HG02759 (cell line): ENCODE measurements at regions not wholly inside any gene's neighbourhood (a gene's known extent, or its start where the extent isn't known, plus 50 kb on each side); places are given as distances from the start of the nearest gene placed in this dataset.
"Not testable (repeated sequence)": the region's sequence is repeated elsewhere in the genome, so short reads cannot be mapped to it uniquely, and the experiment has no call there.

Experiments
- ATAC-seq: cut with Tn5 transposase; IDR thresholded peaks from one replicate; pipeline ENCODE4 v1.9.1; 2021; ENCODE audit warnings: mild to moderate bottlenecking, moderate library complexity; ENCODE audit not compliant: unreplicated experiment

DNA sequence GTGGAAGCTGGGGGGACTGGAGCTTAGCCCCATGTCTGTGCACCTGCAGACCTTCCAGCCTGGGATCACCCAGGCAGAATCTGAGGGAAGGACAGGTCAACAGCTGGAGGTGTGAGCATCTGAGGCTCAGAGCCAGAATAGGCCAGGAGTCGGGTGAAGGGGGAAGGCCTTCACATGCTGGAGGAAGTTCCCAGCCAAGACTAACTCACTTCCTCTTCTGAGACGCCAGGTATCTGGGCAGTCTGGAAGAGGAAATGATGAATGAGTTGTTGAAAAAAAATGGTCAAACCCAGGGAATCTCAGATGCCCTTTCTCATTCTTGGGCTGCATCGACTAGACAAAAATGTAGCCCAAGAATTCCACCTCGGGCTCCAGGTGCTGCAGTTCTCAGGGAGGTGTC, 73.6 kb upstream of the TIAM2 start:
- peak; percentile 59 for ATAC-seq

DNA sequence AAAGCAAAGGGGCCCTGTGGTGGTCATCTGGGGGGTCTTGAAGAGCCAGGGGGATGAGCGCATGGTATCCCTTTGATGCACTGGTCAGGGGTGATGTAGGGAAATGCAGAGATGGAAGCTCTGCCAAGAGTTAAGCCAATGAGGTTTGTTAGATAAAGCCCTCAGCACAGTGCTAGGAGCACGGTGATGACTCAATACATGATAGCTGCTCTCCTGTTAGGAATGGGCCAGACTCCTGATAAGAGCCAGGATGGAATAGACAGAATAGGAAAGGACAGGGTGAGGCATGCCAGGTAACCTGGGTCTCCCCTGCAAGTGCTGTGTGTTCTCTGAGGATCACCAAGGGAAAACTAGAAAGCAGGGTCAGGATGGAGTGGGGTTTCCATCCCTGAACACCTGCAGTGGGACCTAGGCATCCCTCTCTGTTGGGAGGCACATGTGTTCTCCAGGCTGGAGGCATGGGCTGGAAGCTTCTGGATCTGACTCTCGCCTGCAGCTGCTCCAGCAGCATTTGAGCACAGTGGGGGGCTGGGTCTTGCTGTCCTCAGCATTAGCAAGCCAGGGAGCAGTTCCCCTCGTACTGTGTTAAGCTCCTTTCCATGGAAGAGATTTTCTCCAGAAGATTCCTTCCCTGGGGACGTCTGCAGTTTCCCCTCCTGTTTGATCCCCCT, 71.8 kb upstream of the TIAM2 start:
- ATAC-seq: no peak

DNA sequence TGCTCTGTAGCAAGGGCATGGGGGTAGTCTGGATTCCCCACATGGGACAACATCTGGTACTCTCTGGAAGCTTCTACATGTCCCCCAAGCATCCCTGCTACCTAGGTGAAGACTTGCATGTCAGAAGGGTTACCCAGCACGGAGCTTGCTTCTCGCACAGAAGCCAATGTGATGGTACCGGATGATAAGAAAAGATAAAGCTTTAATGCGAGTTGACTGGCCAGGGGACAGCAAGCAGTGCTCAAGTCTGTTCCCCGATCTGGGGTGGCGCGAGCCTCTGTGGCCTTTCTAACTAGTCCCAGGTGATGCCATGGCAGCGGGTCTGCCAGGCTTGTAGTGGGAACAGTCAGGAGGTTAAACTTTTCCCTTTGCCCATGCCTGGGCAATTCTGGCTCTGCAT, 70.0 kb upstream of the TIAM2 start:
- no peak for ATAC-seq

DNA sequence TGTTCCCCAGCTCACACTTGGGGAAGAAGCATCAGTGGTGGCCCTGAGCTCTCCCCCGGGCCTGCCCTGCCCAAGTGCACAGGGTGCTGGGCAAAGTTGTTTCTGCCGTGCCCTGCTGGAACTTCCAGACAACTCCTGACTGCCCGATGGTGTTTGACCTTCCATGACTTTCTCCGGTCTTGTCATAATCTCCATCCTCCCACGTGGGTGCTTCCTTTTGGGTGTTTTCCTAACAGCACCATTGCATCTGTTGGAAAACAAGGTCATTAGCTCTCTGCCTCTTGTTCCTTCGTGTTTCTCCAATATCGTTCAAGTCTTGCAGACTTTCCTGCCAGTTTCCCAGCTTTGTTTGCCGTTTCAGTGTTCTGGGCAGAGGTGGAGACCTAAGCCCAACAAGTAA, 68.7 kb upstream of the TIAM2 start:
- ATAC-seq: no peak

- peak; percentile 60 for ATAC-seq
Measured at GRCh38 chr6:154928325-154928922, 66.7 kb upstream of the TIAM2 start.

DNA sequence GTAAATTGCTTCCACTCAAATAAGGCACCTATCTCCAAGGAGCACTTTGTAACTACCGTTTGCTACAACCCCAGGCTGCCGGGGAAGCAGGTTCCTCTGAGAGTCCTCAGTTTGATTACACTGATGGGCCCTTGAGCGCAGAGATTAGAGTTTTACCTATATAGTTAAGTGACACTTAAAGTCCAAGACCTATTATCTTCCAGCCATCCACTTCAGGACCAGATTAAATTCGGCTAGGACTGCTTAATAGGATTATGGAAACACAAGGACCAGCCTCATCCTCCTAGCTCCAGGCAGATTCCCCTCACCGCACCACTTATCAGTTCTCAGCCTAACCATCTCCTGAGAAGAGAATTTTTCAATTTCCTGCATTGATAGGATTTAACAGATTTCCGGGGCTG, 64.7 kb upstream of the TIAM2 start:
- ATAC-seq: no peak

DNA sequence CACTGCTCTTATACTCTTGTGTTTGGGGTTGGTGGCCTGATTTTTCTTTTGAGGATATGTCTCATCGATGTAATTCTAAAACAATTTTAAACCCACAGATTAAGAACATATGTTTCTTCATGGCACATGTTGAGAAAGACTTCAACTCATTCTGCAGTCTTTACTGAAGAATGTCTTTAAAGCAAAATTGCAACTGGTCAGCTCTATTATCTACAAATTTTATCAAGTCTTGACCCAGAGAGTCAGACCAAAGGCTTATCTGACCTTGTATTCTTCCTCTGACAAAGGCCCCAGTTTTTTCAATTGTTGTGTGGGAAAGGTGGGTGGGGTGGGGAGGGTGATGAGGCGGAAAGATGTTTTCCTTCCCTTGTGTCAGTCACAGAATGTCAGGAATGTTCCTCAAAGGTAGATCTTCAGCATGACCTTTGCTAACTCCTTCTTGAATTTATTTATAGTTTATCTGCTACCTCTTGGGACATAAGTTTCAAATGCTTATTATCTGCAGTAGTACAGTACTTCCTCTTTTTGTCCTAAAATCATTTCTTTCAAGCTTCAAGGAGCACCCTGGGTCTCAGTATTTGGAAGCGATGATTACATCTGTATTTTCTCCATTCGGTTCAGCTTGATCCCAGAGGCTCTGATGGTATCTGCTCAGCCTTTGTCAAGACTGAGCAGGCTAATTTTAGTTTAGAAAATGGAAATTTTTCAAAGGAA, 63.2 kb upstream of the TIAM2 start:
- ATAC-seq: no peak

DNA sequence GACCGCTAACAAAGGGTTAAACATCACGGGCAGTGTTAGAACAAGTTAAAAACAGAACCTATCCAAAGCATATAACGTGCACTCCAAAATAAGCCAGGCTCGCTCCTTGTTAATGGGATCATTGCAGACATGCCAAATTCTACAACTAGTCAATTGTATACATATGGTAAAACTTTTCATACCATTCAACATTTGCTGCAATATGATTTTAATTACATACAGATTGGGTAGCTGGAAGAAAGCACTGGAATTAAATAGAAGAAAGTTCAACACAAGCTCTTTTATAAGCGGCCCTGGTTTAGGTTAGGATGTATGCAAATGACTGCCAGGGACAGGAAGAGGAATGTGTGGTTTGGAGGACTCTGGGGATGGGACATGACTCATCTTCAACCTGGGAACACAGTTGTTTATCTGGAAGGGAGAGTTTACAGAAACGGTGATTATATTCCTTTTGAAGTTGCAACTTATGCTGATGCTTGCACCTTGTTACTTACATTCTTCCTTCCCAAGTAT, 62.5 kb upstream of the TIAM2 start:
- no peak for ATAC-seq

DNA sequence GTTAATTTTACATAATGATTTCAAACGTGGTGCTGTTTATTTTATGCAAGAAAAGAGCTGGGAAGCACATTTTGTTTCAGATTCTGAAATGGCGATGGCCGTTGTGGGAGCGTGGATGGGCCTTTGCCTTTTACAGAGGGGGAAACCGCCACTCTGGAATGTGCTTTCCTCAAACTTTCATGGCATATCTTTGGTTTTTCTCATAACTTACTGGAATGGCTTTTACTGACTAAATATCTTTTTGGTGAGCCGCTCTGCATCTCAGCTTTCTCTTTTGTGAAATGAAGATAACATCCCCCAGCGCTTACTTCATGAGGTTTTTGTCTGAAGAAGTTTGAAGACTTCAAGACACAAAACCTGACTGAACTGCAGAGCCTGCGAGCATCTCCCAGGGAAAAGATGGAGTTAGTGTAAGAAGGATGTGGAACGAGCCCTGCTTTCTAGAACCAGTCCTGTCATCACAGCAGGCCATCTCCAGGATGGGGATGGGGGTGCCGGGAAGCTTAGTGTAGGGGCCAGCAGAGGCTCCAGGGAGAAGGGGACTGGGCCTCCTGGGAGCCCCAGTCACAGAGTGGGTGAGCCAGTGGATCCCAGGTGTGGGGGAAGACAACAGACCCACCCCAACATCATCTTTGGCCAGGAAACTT, 61.8 kb upstream of the TIAM2 start:
- no peak for ATAC-seq

DNA sequence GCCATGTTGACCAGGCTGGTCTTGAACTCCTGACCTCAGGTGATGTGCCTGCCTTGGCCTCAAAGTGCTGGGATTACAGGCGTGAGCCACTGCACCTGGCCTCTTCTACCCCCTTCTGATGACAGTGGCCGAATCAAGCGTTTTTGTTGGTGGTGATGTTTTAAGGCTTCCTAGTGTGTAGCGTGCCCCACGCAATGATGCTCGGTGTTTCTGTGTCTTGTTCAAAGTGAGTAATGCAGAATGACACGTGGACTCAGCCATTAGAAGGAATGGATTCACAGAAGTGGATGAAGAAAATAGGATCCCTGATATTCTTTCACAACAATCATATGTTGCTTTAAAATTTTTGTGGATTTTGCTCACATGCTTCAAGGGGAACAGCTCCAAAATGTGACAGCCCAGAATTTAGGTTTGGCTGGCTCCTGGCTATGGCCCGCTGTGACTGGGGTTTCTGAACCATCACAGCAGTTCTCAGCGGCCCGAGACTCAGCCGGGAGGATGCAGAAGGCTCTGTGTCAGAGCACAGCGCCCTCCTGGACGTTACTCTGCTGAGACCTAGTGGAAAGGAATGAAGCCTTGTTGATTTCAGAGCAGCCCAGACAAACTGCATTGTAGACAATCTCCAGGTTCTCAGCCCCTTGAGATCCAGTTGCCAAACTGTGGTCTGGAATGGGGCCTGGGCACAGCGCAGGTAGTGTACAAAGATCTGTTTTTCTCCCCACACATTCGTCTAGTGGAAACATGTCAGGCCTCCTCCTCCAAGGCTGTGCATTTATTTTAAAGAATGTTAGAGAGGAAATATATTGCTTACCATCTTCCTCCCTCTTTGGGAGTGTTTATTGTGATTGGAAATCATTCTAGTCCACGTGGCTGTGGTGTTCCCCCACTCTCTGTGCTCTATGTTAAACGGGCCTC, 57.6 kb upstream of the TIAM2 start:
- no peak for ATAC-seq

DNA sequence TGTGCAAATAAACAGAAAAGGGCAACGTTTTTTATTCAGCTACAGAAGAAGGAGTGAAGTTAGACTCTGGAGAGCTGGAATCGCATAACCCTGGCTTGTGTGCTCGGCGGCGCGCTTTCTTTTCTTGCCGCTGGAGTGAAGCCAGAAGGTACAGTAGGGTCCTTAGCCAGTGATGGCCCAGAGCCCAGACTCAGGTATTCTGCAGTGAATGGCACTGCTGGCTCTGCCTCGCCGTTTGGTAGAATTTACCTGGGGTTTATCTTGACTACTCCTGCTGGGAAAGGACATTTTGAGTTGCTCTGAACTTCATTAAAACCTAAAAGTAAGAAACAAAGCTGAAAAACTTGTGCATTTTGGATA, 56.9 kb upstream of the TIAM2 start:
- ATAC-seq: no peak

GRCh38 chr6:154938727-154939285, 56.3 kb upstream of the TIAM2 start:
- ATAC-seq: not testable (repeated sequence)

DNA sequence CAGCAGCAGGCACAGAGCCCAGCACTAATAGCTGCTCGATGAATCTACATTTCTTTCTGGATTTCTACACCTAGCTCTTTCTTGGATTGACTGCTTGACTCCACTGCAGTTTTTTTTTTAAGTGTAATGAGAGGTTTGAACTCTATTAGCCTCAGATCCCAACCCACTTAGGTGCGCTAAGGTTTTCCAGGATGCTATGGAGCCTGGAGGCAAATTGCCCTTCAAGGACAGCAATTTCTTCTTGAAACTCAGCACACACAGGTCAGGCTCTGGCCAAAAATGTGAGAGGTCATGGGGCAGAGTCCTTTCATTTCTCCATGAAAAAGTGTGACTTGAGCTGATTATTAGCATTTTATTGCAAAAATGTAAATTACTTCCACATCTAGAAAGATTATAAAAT, 52.3 kb upstream of the TIAM2 start:
- ATAC-seq: no peak

DNA sequence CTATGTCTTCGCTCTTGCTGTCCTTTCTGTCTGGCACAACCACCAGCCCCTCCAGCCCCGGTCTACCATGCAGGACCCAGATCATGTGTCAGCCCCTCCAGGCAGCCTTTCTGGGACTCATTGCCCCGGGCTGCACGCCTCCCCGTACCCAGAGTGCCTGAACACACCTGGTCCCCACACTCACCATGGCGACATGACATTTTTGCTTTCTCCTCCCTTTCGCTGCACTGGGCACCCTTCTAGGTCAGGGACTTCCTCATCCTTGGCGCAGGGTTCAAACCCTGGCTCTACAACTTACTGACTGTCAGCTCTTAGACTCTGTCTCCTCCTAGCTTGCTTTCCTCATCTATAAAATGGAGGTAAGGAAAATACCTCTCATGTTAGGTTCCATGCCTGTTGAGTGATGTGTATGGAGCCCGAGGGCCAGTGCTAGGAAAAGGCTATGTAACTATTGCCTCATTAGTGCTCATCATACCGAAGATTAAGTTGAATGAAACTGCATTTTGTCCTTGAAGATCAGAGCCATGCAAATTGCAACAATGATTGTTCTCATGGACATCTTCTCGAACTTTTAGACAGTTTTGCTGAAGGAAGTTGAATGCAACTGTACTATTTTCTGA, 49.7 kb upstream of the TIAM2 start:
- ATAC-seq: no peak
